GM12865 (cell line): ENCODE measurements at regions not wholly inside any gene's neighbourhood (a gene's known extent, or its start where the extent isn't known, plus 50 kb on each side); places are given as distances from the start of the nearest gene placed in this dataset.

Source experiments
- DNase-seq: peaks from one replicate; pipeline ENCODE4 v3.0.0; 2010; ENCODE audit warnings: low read depth
- H3K4me3 ChIP-seq: 2 replicates; pipeline ENCODE4 v1.5.1; 2011; ENCODE audit warnings: mild to moderate bottlenecking, low read depth, low read length, control low read depth
- TF ChIP-seq, protein P1 (sequence below): IDR thresholded peaks from 2 replicates; pipeline ENCODE4 v1.5.1; 2011; ENCODE audit warnings: low read length, control low read depth, low read depth, inconsistent platforms; ENCODE audit not compliant: insufficient read depth; ENCODE audit errors: missing control alignments

DNA sequence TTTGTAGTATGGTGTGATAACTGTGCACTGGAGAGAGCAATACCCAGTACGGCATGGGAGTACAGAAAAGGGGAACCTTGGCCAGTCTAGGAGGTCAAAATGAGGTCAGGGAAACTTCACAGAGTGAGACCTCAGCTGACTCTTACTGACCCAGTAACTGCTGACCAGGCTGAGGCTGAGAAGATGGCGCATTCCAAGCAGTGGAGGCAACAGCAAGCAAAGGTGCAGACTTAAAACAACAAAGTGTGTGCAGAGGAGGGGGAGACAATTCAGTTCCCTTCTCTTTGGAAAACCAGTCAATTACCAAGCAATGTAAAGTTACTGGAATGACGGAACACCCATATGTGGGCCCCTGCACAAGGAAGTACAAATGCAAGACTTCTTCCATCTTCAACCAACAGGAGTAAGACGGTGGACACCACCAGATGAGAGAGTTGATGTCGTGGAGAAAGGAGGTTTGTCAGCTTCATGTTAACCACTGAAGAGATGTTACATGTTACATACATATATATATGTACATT lies 54.6 kb upstream of the PRDX6 start:
- TF ChIP-seq, protein P1, sequence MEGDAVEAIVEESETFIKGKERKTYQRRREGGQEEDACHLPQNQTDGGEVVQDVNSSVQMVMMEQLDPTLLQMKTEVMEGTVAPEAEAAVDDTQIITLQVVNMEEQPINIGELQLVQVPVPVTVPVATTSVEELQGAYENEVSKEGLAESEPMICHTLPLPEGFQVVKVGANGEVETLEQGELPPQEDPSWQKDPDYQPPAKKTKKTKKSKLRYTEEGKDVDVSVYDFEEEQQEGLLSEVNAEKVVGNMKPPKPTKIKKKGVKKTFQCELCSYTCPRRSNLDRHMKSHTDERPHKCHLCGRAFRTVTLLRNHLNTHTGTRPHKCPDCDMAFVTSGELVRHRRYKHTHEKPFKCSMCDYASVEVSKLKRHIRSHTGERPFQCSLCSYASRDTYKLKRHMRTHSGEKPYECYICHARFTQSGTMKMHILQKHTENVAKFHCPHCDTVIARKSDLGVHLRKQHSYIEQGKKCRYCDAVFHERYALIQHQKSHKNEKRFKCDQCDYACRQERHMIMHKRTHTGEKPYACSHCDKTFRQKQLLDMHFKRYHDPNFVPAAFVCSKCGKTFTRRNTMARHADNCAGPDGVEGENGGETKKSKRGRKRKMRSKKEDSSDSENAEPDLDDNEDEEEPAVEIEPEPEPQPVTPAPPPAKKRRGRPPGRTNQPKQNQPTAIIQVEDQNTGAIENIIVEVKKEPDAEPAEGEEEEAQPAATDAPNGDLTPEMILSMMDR = no peak
- DNase-seq = peak; percentile 28

DNA sequence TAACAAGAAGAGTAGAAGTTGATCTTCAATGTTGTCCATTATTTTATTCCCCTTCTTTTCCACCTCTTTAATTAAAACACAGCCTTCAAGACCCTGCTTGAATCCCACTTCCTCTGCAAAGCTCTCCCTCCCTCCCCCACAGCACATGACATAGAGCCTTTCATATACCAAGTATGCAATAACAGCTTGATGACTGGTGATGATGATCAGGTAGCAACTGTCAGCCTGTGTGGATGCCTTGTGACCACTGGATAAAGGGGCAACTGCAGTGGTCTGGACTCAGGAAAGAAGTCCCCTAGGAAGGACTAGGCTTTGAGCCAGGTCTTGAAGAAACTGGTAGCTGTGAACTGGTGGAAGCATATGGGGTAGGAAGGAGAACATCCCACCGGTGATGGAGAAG lies 53.8 kb upstream of the PRDX6 start:
- no peak overlapping the region for H3K4me3 ChIP-seq
- TF ChIP-seq, protein P1 = no peak
- no peak for DNase-seq

More for the DNA sequence above, 54.6 kb upstream of the PRDX6 start:
- no peak overlapping the region for H3K4me3 ChIP-seq

GRCh38 chr1:173424143-173424542 lies 53.0 kb upstream of the PRDX6 start:
- DNase-seq = no peak
- no peak overlapping the region for H3K4me3 ChIP-seq
- TF ChIP-seq, protein P1 = no peak

DNA sequence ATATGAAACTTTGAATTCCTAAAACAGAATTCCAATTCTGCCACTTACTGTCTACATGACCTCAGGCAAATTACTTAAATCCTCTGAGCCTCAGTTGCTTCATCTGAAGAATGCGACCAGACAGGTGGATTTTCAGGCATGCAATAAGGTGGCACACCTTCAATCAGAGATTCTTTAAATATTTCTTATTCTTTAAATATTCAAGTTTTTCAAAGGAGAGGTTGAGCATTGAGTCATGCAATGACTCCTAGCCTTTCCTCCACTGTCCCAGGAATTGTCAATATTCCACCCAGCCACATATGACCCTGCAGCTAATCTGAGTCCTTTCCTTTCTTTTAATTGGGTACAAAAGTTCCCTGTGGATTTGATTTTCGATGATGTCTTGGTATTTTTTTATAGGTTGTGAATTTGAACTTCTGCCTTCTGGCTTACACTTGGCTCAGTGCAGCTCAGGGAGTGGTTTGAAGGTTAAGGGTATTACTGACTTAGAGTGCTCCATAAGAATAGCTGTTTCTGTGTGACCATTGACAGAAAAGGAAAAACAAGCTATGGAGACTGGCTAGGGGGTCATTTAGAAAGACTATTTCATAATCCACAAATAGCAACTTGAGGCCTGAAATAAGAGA lies 52.2 kb upstream of the PRDX6 start:
- TF ChIP-seq, protein P1 = no peak
- no peak overlapping the region for H3K4me3 ChIP-seq
- no peak for DNase-seq

DNA sequence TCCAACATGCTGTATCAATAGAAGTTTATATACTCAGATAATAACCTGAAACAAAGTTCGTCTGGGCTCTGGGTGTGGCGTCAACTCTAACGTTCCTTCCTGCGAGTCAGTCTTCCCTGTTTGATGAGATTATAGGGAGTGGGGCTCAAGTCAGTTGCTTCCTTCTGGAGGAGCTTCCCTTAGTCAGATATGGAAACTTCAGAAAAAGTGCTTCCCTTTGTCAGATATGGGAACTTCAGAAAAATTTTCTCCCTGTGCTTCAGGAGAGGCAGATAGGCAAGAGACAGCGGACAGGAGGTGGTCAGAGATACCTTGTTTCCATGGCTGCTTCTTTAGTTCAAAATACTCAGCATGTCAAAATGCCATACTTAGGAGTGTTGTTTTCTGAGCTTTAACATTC lies 51.1 kb upstream of the PRDX6 start:
- no peak for DNase-seq
- H3K4me3 ChIP-seq = no peak overlapping the region
- TF ChIP-seq, protein P1 = no peak

DNA sequence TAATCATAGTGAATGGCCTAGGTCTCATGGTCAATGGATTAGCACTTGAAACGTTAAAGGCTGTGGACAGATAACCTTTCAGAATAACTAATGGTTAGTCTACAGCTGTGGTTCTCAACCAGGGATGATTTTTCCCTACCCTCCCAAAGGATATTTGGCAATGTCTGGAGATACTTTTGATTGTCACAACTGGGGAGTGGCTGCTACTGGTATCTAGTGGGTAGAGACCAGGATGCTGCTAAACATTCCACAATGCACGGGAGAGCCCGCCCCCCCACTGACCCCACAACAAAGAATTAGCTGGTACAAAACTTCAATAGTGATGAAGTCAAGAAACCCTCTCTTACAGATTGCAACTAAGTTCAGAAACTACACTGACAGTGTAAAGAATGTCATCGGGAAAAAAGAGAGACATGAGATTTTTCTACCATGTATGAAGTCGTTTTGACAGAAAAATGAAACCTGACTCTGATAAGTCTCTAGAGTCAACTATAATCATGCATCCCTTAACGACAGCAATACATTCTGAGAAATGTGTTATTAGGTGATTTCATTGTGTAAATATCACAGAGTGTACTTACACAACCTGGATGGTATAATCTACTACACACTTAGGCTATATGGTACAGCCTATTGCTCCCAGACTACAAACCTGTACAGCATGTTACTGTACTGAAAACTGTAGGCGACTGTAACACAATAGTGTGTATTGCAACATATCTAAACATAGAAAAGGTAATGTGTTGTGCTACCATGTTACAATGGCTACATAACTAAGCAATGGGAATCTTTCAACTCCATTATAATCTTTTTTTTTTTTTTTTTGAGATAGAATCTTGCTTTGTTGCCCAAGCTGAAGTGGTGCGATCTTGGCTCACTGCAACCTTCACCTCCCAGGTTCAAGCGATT lies 49.7 kb upstream of the PRDX6 start:
- TF ChIP-seq, protein P1 = no peak
- DNase-seq = no peak
- H3K4me3 ChIP-seq = no peak overlapping the region
